ENCODE measurements at regions not wholly inside any gene's neighbourhood (a gene's known extent, or its start where the extent isn't known, plus 50 kb on each side); places are given as distances from the start of the nearest gene placed in this dataset.

GRCh38 chr18:40875101-40875615, 1079.9 kb upstream of the PIK3C3 start:
- Histone ChIP-seq H3K9me3 (no peaks in the 10 kb centered on the region), H3K27ac (no peak overlapping the region), H3K27me3 (no peaks in the 10 kb centered on the region), H3K36me3 (ENCODE audit: low read depth, missing control alignments) (no peaks in the 10 kb centered on the region), H3K4me1 (no peaks in the 10 kb centered on the region), H3K4me3 (no peak overlapping the region)
- TF ChIP-seq POLR2A (IDR thresholded peaks at IDR 0.05), result no peak
- TF ChIP-seq CTCF (IDR thresholded peaks at IDR 0.05), result no peak
- 87% methylated on average over 4 of the region's 4 CpGs for WGBS, 2 donors
- intact Hi-C loops (cut with DNase I; ENCODE audit: low total_unique reads), result no loop called here
- no peak for DNase-seq

GRCh38 chr18:40874233-40874632, 1080.8 kb upstream of the PIK3C3 start:
- Histone ChIP-seq H3K9me3 (no peaks in the 10 kb centered on the region), H3K4me1 (no peaks in the 10 kb centered on the region), H3K27me3 (no peaks in the 10 kb centered on the region), H3K4me3 (no peak overlapping the region), H3K27ac (no peak overlapping the region), H3K36me3 (ENCODE audit: low read depth, missing control alignments) (no peaks in the 10 kb centered on the region)
- intact Hi-C loops (cut with DNase I; ENCODE audit: low total_unique reads), result no loop called here
- DNase-seq, result no peak
- TF ChIP-seq CTCF (IDR thresholded peaks at IDR 0.05) (no peak), POLR2A (IDR thresholded peaks at IDR 0.05) (no peak)
- WGBS, 2 donors, result 97 to 100% methylated on average over 1 of the region's 1 CpG

GRCh38 chr18:40868110-40868858, 1086.8 kb upstream of the PIK3C3 start:
- H3K9me3 ChIP-seq, result no peaks in the 10 kb centered on the region

GRCh38 chr18:40867459-40867858, 1087.6 kb upstream of the PIK3C3 start:
- WGBS, 2 donors, result 53 to 58% methylated on average over 2 of the region's 2 CpGs
- intact Hi-C loops (cut with DNase I; ENCODE audit: low total_unique reads), result no loop called here
- Histone ChIP-seq H3K9me3 (no peaks in the 10 kb centered on the region), H3K27me3 (no peaks in the 10 kb centered on the region), H3K27ac (no peak overlapping the region), H3K4me1 (no peaks in the 10 kb centered on the region), H3K4me3 (no peak overlapping the region), H3K36me3 (ENCODE audit: low read depth, missing control alignments) (no peaks in the 10 kb centered on the region)
- DNase-seq, result no peak
- TF ChIP-seq POLR2A (IDR thresholded peaks at IDR 0.05), result no peak

More at GRCh38 chr18:40868110-40868858, 1086.8 kb upstream of the PIK3C3 start:
- no peak for TF ChIP-seq POLR2A (IDR thresholded peaks at IDR 0.05)
- no peak for TF ChIP-seq CTCF (IDR thresholded peaks at IDR 0.05)
- Histone ChIP-seq H3K27me3 (no peaks in the 10 kb centered on the region), H3K4me1 (no peaks in the 10 kb centered on the region), H3K36me3 (ENCODE audit: low read depth, missing control alignments) (no peaks in the 10 kb centered on the region), H3K27ac (no peak overlapping the region), H3K4me3 (no peak overlapping the region)
- no peak for DNase-seq
- WGBS, 2 donors, result 56 to 81% methylated on average over 4 of the region's 4 CpGs
- intact Hi-C loops (cut with DNase I; ENCODE audit: low total_unique reads), result no loop called here

- no peak for DNase-seq
- Histone ChIP-seq H3K27ac (no peak overlapping the region), H3K36me3 (ENCODE audit: low read depth, missing control alignments) (no peaks in the 10 kb centered on the region), H3K4me1 (no peaks in the 10 kb centered on the region), H3K27me3 (no peaks in the 10 kb centered on the region), H3K9me3 (no peaks in the 10 kb centered on the region), H3K4me3 (no peak overlapping the region)
- intact Hi-C loops (cut with DNase I; ENCODE audit: low total_unique reads), result no loop called here
- TF ChIP-seq CTCF (IDR thresholded peaks at IDR 0.05), result no peak
- TF ChIP-seq POLR2A (IDR thresholded peaks at IDR 0.05), result no peak
- 63 to 76% methylated on average over 3 of the region's 3 CpGs for WGBS, 2 donors
Observed at GRCh38 chr18:40866968-40867367, 1088.1 kb upstream of the PIK3C3 start.

Measured in testis (tissue), 2 donors.